ENCODE measurements at regions not wholly inside any gene's neighbourhood (a gene's known extent, or its start where the extent isn't known, plus 50 kb on each side); places are given as distances from the start of the nearest gene placed in this dataset.
"Not testable (repeated sequence)": the region's sequence is repeated elsewhere in the genome, so short reads cannot be mapped to it uniquely, and the experiment has no call there.

DNA sequence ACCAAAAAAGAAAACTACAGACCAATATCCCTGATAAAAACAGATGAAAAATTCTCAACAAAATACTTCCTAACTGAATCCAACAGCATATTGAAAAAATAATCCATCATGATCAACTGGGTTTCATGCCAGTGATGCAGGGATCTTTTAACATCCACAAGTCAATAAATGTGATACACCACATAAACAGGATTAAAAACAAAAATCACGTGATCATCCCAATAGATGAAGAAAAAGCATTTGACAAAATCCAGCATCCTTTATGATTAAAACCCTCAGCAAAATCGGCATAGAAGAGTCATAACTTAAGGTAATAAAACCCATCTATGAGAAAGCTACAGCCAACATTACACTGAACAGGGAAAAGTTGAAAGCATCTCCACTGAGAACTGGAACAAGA, 107.5 kb downstream of the DCLK3 start:
- no peak for DNase-seq (ENCODE audit: low read depth in 2 of 2)

GRCh38 chr3:36653095-36653494, 111.3 kb downstream of the DCLK3 start:
- no peak for DNase-seq (ENCODE audit: low read depth in 2 of 2)

DNA sequence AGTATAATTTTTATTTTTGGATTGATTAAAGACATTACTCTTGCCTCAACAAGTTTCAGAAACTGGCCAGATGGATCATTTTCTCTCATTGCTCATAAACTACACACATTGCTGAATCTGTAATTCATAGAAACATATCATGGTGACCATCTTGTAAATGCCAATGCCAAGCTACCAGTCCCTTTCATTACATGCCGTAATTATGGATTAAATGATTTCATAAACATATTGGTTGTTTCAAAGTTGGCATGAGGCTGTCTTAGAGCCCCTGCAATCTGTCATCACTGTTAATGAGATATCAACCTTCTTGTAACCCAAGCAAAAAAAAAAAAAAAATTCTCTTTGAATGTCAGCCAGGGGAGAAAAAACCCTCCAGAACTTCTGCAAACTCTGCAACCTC, 112.2 kb downstream of the DCLK3 start:
- no peak for DNase-seq (ENCODE audit: low read depth in 2 of 2)

GRCh38 chr3:36650271-36650671, 114.1 kb downstream of the DCLK3 start:
- DNase-seq (ENCODE audit: low read depth in 2 of 2), result no peak

GRCh38 chr3:36649125-36649524, 115.2 kb downstream of the DCLK3 start:
- no peak for DNase-seq (ENCODE audit: low read depth in 2 of 2)

DNA sequence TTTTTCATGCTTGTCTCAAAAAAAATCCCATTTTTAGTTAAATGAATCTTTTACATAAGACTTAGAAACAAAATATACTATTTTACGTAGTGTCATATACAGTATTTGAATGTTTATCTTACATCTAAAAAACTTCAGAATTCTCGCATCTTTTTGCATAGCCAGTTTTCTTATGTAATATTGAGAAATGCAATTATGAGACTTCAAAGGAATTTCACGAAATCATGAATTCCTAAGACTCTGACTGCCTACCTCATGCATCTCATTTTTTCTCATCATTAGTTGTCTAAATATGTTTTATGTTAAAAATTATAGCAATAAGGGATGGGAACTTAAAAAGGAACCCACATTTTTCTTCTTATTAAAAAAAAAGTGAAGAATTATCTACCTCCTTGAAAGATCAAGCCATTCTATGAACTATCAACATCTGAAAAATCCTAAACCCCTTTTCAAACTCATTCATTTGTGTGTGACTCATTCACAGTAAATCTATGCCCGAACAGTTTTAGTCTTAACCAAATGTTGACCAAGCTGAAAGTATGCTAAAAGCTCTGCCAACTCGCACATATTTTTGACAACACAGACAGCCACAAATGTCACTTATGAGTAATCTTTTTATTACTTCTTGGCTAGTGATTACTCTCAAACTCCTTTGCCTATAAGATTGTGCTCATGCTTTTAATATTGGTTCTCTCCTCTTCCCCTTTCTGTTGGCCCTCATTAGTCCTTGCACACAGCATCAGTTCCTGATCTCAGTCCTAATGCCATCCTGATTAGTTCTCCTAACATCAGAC, 115.9 kb downstream of the DCLK3 start:
- peak in 1 of 2 donors; percentile 6 for DNase-seq (ENCODE audit: low read depth in 2 of 2)

- no peak for DNase-seq (ENCODE audit: low read depth in 2 of 2)
Observed at GRCh38 chr3:36647423-36647853, 116.9 kb downstream of the DCLK3 start.

- DNase-seq (ENCODE audit: low read depth in 2 of 2), result no peak
Observed at GRCh38 chr3:36643192-36643591, 121.2 kb downstream of the DCLK3 start.

GRCh38 chr3:36635731-36636130, 128.6 kb downstream of the DCLK3 start:
- DNase-seq (ENCODE audit: low read depth in 2 of 2), result no peak

DNA sequence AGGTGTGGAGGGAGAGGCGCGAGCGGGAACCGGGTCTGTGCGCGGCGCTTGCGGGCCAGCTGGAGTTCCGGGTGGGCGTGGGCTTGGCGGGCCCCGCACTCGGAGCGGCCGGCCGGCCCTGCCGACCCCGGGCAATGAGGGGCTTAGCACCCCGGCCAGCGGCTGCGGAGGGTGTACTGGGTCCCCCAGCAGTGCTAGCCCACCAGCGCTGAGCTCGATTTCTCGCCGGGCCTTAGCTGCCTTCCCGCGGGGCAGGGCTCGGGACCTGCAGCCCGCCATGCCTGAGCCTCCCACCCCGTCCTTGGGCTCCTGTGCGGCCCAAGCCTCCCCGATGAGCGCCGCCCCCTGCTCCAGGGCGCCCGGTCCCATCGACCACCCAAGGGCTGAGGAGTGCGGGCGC, 130.5 kb downstream of the DCLK3 start:
- not testable (repeated sequence) for DNase-seq (ENCODE audit: low read depth in 2 of 2)

DNA sequence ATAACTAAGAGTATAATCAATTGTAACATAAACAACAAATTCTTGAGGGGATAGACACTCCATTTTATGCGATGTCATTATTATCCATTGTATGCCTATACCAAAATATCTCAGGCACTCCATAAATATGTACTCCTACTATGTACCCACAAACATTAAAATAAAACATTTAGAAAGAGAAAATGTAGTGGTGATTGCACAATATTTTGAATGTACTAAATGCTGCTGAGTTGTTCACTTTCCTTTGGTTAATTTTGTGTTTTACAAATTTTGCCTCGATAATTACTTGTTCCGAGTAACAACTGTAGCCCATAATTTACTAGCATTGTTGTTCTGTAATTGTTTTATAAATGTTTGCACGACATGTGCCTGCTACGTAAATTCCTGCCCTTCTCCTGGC, 131.3 kb downstream of the DCLK3 start:
- no peak for DNase-seq (ENCODE audit: low read depth in 2 of 2)

- DNase-seq (ENCODE audit: low read depth in 2 of 2), result no peak
Observed at GRCh38 chr3:36631549-36631948, 132.8 kb downstream of the DCLK3 start.

GRCh38 chr3:36615861-36616260, 148.5 kb downstream of the DCLK3 start:
- no peak for DNase-seq (ENCODE audit: low read depth in 2 of 2)

GRCh38 chr3:36606871-36607765, 157.2 kb downstream of the DCLK3 start:
- DNase-seq (ENCODE audit: low read depth in 2 of 2), result no peak

DNA sequence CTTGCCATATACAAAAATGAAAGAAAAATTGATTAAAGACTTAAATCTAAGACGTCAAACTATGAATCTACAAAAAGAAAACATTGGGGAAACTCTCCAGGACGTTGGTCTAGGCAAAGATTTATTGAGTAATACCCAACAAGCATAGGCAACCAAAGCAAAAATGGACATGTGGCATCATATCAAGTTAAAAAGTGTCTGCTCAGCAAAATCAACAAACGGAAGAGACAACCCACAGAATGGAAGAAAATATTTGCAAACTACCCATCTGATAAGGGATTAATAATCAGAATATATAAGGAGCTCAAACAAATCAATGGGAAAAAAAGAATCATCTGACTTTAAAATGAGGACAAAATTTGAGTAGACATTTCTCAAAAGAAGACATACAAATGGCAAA, 160.9 kb downstream of the DCLK3 start:
- DNase-seq (ENCODE audit: low read depth in 2 of 2), result no peak

- DNase-seq (ENCODE audit: low read depth in 2 of 2), result no peak
Observed at GRCh38 chr3:36600404-36600803, 163.9 kb downstream of the DCLK3 start.

All from lung microvascular endothelial cell (primary cell).